Ascending aorta (tissue), 2 donors: ENCODE measurements at regions not wholly inside any gene's neighbourhood (a gene's known extent, or its start where the extent isn't known, plus 50 kb on each side); places are given as distances from the start of the nearest gene placed in this dataset.

ENCODE experiments used
- DNase-seq, 2 donors: peaks; one replicate each; pipeline ENCODE4 v3.0.0-alpha.2; 2019; ENCODE audit warnings: low spot score in 2 of 2
- H3K27ac ChIP-seq, 2 donors: fragments of 200-600 bp; sonication (generic); one replicate each; pipeline ENCODE4 v1.5.1; 2016 to 2017; ENCODE audit warnings: mild to moderate bottlenecking in 1 of 2
- H3K27me3 ChIP-seq: fragments of 200-600 bp; sonication (generic); one replicate; pipeline ENCODE4 v1.5.1; 2017
- H3K36me3 ChIP-seq, 2 donors: fragments of 200-600 bp; sonication (generic); one replicate each; pipeline ENCODE4 v1.5.1; 2016
- H3K4me1 ChIP-seq, 2 donors: fragments of 200-600 bp; sonication (generic); one replicate each; pipeline ENCODE4 v1.5.1; 2016 to 2017; ENCODE audit warnings: mild to moderate bottlenecking in 1 of 2
- H3K4me3 ChIP-seq, 2 donors: fragments of 200-600 bp; sonication (generic); one replicate each; pipeline ENCODE4 v1.5.1; 2016 to 2017; ENCODE audit warnings: mild to moderate bottlenecking in 1 of 2
- H3K9me3 ChIP-seq, 2 donors: fragments of 200-600 bp; sonication (generic); one replicate each; pipeline ENCODE4 v1.5.1; 2016
- intact Hi-C: fragments of 100-400 bp; cut with DNase I; formaldehyde crosslinking; loops from one replicate; pipeline ENCODE4 v1.15.1; 2023
- TF ChIP-seq, protein P1 (sequence below), 3 experiments: fragments of 200-600 bp in 2 of 3; fragments of 450-650 bp in 1 of 3; sonication (generic) in 2 of 3; IDR thresholded peaks; one replicate each; pipeline ENCODE4 v1.5.1; 2016 to 2019; ENCODE audit warnings: antibody characterized with exemption in 3 of 3, mild to moderate bottlenecking in 1 of 3, moderate library complexity in 1 of 3

- Histone ChIP-seq H3K4me1 (no peaks in the 10 kb centered on the region), H3K27me3 (no peaks in the 10 kb centered on the region), H3K9me3 (no peaks in the 10 kb centered on the region), H3K27ac (no peak overlapping the region), H3K4me3 (no peak overlapping the region), H3K36me3 (no peaks in the 10 kb centered on the region)
- TF ChIP-seq, protein P1, sequence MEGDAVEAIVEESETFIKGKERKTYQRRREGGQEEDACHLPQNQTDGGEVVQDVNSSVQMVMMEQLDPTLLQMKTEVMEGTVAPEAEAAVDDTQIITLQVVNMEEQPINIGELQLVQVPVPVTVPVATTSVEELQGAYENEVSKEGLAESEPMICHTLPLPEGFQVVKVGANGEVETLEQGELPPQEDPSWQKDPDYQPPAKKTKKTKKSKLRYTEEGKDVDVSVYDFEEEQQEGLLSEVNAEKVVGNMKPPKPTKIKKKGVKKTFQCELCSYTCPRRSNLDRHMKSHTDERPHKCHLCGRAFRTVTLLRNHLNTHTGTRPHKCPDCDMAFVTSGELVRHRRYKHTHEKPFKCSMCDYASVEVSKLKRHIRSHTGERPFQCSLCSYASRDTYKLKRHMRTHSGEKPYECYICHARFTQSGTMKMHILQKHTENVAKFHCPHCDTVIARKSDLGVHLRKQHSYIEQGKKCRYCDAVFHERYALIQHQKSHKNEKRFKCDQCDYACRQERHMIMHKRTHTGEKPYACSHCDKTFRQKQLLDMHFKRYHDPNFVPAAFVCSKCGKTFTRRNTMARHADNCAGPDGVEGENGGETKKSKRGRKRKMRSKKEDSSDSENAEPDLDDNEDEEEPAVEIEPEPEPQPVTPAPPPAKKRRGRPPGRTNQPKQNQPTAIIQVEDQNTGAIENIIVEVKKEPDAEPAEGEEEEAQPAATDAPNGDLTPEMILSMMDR (IDR thresholded peaks at IDR 0.05): no peak
- intact Hi-C loops: no loop called here
- no peak for DNase-seq
These were observed 55.7 kb upstream of the SLC7A11 start for GRCh38 chr4:138297743-138298405.

GRCh38 chr4:138292321-138292720 lies 50.2 kb upstream of the SLC7A11 start:
- Histone ChIP-seq H3K36me3 (no peaks in the 10 kb centered on the region), H3K27ac (no peak overlapping the region), H3K4me3 (no peak overlapping the region), H3K9me3 (no peaks in the 10 kb centered on the region), H3K4me1 (no peaks in the 10 kb centered on the region), H3K27me3 (no peaks in the 10 kb centered on the region)
- DNase-seq: no peak
- TF ChIP-seq, protein P1 (IDR thresholded peaks at IDR 0.05): no peak
- intact Hi-C loops: no loop called here
